ENCODE measurements at regions not wholly inside any gene's neighbourhood (a gene's known extent, or its start where the extent isn't known, plus 50 kb on each side); places are given as distances from the start of the nearest gene placed in this dataset.
"Not testable (repeated sequence)": the region's sequence is repeated elsewhere in the genome, so short reads cannot be mapped to it uniquely, and the experiment has no call there.

DNA sequence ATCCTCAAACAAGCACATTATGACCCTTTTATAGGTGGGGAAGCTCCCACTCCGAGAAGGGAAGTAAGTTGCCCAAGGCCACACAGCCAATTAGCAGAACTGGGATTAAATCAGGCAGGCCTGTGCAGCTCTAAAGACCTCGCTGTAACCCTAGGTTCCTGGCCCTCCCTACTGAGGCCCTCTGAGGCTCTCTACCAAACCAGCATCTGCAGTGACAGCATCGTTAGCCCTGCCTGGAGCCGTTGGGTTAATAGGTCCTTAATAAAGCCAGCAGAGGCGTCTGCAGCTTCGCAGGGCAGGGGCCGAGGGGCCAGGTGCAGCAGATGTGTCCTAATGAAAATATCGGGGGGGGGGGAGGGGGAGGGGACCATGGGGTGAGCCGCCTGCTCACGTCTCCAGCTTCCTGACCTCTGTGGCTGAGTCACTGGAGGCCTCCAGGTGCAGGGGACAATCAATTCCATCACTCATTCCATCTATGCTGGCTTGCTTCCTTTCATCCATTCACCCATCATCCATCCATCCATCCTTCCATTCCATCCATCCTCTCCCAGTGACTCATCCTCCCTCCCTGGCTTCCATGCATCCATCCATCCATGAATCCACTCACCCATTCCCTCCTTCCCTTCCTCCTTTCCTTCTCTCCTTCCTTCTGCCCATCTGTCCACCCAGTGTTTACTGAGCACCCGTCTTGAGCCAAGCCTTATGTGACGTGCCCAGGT lies 203.9 kb downstream of the C9orf50 start:
- DNase-seq (ENCODE audit: low read depth in 2 of 3, low spot score in 2 of 3): no peak

DNA sequence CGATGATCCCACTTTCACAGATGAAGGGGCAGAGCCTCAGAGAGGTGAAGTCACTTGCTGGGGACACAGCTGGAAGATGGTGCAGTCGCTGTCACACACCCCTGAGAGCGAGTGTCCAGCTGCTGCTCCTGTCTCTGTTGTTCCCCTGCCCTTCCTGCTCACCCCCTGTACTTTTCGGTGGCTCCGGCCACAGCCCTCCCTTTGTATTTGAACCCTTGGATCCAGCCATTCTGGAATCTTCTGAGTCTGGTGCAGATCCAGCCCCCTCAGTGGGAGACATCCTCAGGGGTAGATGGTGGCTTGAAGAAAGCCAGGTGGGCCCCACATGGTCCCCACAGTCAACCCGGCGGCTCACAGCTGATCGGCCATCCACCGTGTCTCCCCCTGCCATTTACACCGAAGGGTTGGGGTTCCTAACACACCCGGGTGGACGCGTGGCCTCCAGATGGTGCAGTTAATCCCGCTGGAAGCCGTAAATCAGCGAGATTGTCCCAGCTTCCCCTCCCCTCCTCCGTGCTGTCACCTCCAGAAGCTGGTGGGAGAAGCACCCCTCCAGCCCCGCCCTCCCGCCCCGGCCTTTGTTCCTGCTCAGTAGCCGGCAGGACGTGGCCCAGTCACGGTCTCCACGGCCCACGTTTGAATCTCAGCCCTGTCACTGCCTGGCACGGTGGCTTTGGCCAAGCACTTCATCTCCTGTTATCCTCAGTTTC lies 204.8 kb downstream of the C9orf50 start:
- no peak for DNase-seq (ENCODE audit: low read depth in 2 of 3, low spot score in 2 of 3)

DNA sequence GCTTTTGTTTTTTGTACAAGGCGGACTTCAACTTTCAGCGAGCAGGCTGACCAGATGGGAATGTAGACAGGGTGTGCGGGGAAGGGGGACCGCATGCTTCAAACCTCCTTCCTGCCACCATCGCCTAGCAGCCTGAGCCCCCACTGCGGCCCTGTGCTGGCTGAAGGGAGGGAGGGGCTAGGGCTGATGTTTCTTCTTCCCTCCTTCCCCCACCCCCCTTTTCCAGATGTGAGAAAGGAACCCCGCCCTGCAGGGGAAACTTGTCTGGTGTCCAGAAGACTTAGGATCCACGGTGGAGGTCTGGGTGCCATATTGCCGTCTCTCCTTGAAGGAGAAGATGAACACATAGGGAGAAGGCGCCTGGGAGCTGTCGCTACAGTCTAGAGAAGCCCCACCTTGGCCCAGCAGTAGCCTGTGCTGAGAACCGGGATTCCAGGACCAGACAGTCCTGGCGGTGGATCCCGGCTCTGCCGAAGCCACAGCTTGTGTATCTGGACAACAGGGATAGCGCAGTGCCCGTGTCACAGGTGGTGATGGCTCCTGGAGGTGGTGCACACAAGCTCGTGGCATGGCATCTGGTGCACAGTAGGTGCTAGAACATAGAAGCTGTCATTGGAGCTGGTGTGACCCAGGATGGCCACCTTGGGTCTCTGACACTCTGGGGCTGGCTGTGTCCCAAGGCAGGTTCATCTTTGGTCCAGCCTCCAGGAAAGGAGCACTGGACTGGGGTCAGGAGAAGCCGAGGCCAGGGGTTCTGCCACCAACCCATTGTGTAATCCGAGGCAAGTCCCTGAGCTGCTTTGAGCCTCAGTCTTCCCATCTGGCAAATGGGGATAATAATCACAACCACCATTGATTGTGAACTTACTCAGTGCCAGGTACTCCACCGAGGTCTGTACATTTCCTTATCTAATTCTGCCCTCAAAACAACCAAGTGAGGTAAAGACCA lies 205.6 kb downstream of the C9orf50 start:
- DNase-seq (ENCODE audit: low read depth in 2 of 3, low spot score in 2 of 3): no peak

DNA sequence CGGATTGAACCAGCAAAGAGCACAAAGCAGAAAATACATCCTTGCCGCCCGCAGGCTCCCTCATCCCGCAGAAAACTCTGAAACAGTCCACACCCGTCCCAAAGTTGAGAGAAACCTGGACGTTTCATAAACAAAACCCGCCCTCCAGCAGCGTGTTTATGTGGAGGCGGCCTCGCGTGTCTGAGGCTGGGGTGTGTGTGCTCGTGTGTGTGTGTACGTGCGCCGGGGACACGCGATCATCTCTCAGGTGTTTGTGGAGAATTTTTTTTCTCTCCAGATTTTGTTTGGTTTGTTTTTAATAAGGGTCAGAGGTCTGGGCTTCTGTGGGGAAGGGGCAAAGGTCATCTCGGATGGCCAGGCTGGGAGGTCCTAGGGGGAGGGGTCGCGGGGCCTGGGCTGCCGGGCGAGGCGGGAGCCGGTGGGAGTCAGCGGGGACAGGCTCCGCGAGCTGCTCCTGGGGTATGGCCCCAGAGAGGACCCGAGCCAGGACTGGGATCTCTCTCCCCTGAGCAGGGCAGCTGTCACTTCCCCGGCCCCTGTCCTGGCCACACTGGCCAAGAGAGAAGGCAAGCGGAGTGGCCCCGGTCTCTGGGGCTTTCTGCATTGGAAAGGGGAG lies 206.4 kb downstream of the C9orf50 start:
- DNase-seq (ENCODE audit: low read depth in 2 of 3, low spot score in 2 of 3): no peak

DNA sequence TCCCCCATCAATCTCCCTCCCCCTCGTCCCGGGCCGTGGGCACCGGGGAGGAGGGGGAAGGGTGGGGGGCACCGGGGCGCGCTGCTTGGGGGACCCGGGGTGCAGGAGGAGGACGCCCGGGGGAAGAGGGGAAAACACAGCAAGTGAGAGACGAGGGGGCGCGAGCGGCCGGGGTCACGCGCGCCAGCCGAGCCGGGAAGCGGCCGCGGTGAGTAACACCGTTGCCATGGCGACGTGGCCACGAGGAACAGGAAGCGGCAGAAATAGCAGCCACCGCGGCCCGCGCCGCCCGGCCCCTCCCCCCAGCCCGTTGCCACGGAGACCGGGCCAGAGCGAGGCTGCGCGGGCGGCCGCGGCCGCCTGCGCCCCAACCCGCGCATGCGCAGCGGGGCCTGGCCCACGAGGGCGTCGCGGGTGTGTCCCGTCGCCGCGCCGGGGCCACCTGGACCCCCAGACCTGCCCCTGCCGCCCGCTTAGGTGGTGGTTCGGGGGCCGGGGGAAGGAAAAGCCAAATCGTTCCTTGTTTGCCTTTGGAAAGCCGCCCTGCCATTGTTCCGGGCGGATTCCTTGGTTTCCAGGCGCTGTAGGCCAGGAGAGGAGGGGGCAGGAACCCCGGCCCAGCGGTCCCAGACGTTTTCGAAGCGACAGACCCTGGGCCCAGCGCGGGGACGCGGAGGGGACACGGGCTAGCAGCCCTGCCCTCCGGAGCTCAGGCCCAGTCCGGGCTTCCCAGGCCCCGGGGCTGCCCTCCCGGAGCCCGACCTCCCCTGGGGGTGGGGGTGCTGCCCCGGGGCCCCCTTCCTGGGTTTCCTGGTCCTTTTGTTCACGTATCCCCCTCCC lies 207.1 kb downstream of the C9orf50 start:
- DNase-seq (ENCODE audit: low read depth in 2 of 3, low spot score in 2 of 3): peak; percentile 98 to 99 (median 98)

DNA sequence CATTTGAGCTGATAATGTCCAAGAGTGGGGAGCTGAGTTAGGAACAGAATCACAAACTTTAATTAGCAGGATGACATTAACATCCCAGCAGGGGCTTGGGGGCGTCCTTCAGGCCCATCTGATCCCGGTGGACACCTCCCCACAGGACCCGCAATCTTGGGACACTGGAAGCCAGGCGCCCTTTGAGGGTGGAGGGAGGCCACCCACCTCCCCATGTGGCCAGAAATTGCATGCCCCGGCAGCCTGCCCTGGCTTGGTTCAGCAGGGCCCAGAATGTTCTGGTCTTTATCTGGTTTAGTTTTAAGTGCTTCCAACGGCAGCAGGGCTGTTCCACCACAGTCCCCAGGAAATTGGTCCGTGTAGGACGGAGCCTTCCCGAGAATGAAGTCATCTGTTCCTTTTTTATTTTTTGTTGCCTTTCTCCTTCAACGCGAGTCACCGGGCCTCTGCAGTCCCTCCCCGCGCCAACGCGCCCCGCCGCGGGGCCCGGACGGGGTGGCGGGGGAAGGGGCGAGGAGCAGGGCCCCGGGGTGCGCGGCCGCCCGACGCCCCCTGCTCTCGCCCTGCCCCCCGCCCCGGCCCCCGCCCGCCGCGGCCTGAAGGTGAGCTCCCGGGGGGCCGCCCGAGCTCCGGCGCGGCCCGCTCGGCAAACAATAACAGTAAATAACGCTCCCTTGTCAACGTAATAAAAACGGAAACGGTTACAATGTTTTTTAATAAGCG lies 207.9 kb downstream of the C9orf50 start:
- DNase-seq (ENCODE audit: low read depth in 2 of 3, low spot score in 2 of 3): peak in 1 of 3 experiments; percentile 24

DNA sequence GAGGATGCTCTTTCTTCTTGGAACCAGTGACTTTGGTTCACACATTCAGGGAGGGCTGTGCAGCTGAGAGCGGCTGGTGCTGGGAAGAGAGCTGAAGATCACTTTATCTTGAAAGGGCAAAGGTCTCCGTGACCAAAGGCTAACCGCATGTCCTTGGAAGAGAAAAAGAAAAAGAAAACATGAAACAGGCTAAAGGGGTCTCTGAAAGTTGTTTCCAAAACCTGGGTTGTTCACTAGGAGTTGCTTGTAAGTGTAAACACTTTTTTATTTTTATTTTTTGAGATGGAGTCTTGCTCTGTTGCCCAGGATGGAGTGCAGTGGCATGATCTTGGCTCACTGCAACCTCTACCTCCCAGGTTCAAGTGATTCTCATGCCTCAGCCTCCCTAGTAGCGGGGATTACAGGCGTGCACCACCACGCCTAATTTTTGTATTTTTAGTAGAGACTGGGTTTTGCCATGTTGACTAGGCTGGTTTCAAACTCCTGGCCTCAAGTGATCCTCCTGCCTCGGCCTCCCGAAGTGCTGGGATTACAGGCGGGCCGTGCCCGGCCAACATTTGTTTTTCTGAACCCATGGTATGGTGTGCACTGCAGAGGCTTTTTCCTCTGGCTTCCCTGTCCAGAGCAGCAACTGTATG lies 208.6 kb downstream of the C9orf50 start:
- DNase-seq (ENCODE audit: low read depth in 2 of 3, low spot score in 2 of 3): not testable (repeated sequence)

DNA sequence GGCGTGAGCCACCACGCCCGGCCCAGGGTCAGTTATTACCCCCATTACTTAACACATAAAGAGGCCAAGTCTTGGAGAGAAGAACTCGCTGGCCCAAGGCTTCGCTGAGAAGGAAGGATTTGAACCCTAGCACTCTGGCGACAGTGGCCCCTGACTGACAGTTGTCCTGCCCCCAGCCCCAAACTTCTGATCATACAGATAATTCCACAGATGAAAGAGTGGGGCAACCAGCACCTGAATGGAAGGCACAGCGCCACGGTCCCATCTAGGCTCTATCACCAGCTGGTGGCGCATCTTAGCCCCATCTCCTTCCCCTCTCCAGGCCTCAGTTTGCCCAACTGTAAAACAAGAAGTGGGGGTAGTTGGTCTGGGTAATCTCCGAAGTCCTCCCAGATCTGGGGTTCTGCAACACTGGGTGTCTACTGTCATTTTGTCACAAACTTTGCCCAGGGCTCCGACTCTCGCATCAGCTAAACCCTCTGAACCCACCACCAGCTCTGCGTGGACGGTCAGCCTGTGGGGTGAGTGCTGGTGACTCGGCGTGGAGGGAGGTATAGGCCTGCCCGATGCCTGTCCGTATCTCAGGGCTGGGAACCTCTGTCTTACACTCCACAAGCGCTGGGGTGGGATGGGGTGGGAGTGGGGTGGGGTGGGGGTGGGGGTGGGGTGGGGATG lies 209.3 kb downstream of the C9orf50 start:
- no peak for DNase-seq (ENCODE audit: low read depth in 2 of 3, low spot score in 2 of 3)

DNA sequence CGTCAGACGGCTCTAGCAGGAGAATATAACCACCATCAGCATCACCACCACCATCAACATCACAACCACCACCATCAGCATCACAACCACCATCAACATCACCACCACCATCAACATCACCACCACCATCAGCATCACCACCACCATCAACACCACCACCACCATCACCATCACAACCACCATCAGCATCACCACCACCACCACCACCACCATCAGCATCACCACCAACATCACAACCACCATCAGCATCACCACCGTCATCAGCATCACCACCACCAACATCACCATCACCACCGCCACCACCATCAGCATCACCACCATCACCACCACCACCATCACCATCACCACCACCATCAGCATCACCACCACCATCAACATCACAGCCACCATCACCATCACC lies 210.7 kb downstream of the C9orf50 start:
- no peak for DNase-seq (ENCODE audit: low read depth in 2 of 3, low spot score in 2 of 3)

DNA sequence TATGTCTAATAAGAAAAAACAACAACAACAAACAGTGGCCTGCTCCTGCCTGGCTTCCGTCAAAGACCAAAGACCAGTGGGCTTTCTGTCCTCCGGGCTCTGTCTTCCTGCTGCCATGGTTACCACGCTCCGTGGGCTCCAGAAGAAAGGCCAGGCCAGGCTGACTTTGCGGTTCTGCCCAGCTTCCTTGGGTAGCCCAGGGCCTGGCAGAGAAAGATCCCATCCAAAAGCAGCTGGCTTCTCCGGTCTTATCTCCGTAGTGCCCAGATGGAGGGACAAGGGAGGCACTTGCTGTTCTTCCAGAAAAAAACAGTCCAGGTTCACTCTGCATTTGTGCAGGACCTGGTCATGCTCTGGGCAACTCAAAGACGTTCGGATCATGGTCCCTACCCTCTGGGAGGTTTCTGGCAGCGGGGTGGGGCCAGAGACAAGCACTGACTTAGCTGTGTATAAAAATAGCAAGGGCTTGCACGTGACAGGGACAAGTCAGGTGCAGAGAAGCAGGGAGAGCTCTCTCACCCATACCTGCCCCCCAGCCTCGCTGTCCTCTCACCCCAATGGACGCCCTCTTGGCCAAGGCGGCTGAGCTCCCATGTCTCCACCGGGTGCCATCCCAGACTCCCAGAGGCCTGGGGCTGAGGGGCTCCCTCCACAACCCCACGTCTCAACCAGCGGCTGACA lies 212.2 kb downstream of the C9orf50 start:
- DNase-seq (ENCODE audit: low read depth in 2 of 3, low spot score in 2 of 3): no peak

DNA sequence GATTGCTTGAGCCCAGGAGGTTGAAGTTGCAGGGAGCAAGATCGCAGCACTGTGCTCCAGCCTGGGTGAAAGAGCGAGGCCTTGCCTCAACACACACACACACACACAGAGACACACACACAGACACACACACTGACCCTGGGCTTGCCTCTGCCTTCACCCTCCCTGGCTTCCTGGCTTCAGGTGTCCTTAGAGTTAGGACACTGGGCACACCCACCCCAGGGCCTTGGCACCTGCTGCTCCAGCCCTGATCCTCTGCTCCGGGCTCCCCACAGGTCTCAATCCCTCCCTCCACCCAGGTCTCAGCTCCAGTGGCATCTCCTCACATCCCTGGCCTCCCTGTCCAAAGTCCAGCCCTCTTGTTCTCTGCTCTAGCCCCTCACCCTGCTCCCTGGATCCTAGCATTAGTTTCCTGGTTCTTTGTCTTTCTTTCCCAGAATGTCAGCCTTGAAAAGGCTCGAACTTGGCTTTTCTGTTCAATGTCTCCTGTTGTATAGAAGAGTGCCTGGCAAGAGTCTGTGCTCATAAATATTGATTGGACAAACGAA lies 212.9 kb downstream of the C9orf50 start:
- DNase-seq (ENCODE audit: low read depth in 2 of 3, low spot score in 2 of 3): no peak

DNA sequence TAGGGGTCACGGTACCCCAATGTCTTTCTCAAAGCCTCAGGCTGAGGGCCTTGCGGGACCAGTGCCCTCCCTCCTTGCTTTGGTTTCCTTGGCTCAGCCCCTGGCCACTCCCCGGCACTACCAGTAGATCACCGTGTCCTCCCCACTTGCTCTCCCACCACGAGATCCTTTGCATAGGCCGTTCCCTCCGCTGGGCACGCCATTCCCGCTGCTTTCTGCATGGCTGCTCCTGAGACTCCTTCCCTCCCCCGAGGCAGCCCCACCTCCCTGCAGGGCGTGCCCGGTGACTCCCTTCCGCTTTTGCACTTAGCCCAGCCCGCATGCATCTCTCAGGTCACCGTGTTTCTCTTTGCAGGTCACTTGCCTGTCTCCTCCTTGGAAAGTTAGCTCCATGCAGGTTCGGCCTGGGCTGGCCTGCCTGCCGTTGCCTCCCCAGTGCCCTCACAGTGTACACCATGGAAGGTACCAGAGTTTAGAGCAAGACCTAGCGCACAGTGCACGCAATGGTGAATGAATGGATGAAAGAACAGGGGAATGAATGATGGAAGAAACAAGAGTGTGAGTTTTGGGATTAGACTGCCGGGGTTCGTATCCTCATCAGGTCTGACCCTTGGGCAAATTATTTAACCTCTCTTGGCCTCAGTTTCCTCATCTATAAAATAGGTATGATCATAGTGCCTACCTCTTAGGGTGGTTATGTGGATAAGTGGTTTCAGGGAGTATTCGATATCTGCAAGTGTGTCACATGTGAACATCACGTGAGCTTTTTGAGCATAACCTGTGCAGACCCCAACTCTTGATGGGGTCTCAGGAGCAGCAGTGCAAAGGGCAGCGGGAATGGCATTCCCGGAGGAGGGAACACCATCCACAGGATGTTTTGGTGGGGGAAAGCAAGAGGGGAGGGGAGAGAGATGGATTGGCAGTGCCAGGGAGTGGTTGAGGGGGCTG lies 214.3 kb downstream of the C9orf50 start:
- DNase-seq (ENCODE audit: low read depth in 2 of 3, low spot score in 2 of 3): no peak

DNA sequence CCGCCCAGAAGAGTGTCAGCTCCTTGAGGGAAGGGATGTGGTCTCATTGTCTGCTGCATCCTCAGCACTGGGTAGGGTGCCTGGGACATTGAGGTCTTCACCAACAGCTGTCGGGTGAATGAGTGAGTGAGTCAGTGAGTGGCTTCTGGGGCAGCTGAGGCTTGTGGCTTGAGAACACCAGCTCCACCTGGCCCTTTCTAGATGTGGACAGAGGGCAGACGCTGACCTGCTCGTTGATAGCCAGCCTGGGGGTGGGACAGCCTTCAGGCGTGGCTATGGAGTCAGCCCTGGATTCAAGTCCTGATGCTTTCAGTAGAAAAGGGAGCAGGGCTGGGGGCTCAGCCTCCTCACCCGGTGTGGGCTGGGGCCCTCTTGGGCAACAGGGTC lies 215.1 kb downstream of the C9orf50 start:
- DNase-seq (ENCODE audit: low read depth in 2 of 3, low spot score in 2 of 3): no peak

DNA sequence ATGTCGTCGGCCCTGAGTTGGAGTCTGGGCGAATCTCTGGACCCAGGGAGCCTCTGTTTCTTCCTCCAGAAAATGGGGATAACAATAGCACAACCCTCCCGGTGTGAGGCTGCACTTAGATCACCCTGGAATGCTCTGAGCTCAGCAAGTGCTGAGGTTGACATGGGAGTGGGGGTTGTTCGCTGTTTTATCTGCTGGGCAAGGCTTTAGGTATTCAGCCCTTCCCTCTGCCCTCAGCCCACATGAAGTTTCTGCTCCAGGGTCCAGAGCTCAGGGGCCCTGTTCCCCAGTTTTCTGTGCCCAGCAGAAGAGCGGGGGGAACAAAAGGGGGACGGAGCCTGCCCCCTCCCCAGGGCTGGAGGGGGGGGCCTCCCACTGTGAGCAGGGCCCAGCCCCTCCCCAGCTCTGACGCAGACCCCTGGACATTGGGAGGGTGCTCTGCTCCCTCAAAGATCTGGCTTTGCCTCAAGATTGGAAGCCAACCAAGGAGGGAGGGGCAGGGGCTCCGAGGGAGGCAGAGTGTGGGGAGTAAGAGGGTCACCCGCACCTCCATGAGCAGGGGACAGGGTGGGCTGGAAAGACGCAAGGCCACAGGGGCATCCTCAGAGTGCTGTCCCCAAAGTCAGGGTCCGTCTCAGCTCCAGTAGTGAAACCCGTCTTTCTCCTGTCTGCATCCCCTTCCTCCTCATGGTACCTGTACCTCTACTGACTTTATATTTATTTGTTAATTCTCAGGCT lies 215.6 kb downstream of the C9orf50 start:
- no peak for DNase-seq (ENCODE audit: low read depth in 2 of 3, low spot score in 2 of 3)

DNA sequence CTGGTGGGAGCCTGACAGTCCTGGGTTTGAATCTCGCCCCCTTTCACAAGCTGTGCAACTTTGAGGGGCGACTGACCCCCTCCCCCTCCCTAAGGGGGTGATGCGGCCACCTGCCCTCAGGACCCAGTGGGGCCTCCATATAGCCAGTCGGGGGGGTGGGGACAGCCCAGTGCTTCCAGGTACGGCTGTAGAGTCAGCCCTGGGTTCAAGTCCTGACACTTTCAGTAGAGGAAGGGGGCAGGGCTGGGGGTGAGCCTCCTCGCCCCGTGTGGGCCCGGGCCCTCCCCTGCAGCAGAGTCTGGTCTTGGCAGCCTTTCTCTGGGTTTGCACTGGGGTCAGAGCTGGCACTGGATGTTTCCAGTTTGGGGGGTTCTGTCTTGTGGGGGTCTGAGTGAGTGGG lies 216.3 kb downstream of the C9orf50 start:
- no peak for DNase-seq (ENCODE audit: low read depth in 2 of 3, low spot score in 2 of 3)

Measured in activated CD8-positive, alpha-beta memory T cell treated with anti-CD3 and anti-CD28 coated beads for 48 hours (primary cell).